ENCODE measurements at regions not wholly inside any gene's neighbourhood (a gene's known extent, or its start where the extent isn't known, plus 50 kb on each side); places are given as distances from the start of the nearest gene placed in this dataset.

GRCh38 chr2:153068052-153068451 is 349.6 kb downstream of the ARL6IP6 start (continued):
- TF ChIP-seq, protein P1, sequence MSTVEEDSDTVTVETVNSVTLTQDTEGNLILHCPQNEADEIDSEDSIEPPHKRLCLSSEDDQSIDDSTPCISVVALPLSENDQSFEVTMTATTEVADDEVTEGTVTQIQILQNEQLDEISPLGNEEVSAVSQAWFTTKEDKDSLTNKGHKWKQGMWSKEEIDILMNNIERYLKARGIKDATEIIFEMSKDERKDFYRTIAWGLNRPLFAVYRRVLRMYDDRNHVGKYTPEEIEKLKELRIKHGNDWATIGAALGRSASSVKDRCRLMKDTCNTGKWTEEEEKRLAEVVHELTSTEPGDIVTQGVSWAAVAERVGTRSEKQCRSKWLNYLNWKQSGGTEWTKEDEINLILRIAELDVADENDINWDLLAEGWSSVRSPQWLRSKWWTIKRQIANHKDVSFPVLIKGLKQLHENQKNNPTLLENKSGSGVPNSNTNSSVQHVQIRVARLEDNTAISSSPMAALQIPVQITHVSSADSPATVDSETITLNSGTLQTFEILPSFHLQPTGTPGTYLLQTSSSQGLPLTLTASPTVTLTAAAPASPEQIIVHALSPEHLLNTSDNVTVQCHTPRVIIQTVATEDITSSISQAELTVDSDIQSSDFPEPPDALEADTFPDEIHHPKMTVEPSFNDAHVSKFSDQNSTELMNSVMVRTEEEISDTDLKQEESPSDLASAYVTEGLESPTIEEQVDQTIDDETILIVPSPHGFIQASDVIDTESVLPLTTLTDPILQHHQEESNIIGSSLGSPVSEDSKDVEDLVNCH (CRISPR knock-in tag; IDR thresholded peaks at IDR 0.05), result no peak
- TF ChIP-seq TEAD2 (CRISPR knock-in tag; IDR thresholded peaks at IDR 0.05) (no peak), ZNF441 (CRISPR knock-in tag; IDR thresholded peaks at IDR 0.05; ENCODE audit: borderline replicate concordance) (no peak), SMC3 (IDR thresholded peaks at IDR 0.05; ENCODE audit: low read length) (no peak), JUND (CRISPR knock-in tag; IDR thresholded peaks at IDR 0.05) (no peak)
- TF ChIP-seq, protein P2, sequence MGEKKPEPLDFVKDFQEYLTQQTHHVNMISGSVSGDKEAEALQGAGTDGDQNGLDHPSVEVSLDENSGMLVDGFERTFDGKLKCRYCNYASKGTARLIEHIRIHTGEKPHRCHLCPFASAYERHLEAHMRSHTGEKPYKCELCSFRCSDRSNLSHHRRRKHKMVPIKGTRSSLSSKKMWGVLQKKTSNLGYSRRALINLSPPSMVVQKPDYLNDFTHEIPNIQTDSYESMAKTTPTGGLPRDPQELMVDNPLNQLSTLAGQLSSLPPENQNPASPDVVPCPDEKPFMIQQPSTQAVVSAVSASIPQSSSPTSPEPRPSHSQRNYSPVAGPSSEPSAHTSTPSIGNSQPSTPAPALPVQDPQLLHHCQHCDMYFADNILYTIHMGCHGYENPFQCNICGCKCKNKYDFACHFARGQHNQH (CRISPR knock-in tag; IDR thresholded peaks at IDR 0.05), result no peak
- TF ChIP-seq, protein P3, sequence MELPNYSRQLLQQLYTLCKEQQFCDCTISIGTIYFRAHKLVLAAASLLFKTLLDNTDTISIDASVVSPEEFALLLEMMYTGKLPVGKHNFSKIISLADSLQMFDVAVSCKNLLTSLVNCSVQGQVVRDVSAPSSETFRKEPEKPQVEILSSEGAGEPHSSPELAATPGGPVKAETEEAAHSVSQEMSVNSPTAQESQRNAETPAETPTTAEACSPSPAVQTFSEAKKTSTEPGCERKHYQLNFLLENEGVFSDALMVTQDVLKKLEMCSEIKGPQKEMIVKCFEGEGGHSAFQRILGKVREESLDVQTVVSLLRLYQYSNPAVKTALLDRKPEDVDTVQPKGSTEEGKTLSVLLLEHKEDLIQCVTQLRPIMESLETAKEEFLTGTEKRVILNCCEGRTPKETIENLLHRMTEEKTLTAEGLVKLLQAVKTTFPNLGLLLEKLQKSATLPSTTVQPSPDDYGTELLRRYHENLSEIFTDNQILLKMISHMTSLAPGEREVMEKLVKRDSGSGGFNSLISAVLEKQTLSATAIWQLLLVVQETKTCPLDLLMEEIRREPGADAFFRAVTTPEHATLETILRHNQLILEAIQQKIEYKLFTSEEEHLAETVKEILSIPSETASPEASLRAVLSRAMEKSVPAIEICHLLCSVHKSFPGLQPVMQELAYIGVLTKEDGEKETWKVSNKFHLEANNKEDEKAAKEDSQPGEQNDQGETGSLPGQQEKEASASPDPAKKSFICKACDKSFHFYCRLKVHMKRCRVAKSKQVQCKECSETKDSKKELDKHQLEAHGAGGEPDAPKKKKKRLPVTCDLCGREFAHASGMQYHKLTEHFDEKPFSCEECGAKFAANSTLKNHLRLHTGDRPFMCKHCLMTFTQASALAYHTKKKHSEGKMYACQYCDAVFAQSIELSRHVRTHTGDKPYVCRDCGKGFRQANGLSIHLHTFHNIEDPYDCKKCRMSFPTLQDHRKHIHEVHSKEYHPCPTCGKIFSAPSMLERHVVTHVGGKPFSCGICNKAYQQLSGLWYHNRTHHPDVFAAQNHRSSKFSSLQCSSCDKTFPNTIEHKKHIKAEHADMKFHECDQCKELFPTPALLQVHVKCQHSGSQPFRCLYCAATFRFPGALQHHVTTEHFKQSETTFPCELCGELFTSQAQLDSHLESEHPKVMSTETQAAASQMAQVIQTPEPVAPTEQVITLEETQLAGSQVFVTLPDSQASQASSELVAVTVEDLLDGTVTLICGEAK (IDR thresholded peaks at IDR 0.05), result no peak
- TF ChIP-seq, protein P3 (CRISPR knock-in tag; IDR thresholded peaks at IDR 0.05), result no peak

All from HepG2 (cell line).